ENCODE measurements at regions not wholly inside any gene's neighbourhood (a gene's known extent, or its start where the extent isn't known, plus 50 kb on each side); places are given as distances from the start of the nearest gene placed in this dataset.
"Not testable (repeated sequence)": the region's sequence is repeated elsewhere in the genome, so short reads cannot be mapped to it uniquely, and the experiment has no call there.

DNA sequence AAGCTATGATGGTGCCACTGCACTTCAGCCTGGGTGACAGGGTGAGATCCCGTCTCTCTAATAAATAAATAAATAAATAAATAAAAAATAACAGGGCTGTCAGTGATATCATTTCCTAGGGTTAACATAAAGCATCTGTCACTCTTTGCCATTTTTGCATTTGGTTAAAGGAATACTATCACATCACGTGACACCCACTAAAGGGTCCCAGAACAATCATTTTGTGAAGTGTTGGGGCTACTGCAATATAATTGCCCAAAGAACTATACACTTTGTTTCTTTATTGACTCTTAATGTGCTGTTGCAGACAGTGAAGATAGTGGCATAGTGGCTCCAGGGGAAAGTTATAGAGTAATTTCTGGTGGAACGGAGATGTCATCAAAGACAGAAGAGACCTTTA, 176.5 kb upstream of the MMS22L start:
- no peak for DNase-seq

DNA sequence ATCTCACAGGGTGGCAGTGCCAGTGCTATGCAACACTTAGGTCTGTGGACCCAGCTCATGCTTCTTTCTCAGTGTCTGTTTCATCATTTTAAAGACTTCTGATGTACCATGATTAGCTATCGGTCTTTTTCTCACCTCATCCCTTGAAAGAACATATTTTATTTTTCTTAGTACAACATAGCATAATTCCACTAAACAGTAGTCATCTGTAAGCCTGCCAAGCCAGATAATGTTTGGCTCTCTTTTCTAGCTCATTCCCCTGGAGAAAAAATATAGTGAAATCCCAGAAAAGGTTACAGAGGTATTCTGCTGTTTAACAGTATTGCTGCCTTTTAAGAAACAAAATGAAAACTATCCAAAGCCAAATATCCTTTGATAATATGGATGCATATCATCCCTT, 177.0 kb upstream of the MMS22L start:
- DNase-seq = no peak

DNA sequence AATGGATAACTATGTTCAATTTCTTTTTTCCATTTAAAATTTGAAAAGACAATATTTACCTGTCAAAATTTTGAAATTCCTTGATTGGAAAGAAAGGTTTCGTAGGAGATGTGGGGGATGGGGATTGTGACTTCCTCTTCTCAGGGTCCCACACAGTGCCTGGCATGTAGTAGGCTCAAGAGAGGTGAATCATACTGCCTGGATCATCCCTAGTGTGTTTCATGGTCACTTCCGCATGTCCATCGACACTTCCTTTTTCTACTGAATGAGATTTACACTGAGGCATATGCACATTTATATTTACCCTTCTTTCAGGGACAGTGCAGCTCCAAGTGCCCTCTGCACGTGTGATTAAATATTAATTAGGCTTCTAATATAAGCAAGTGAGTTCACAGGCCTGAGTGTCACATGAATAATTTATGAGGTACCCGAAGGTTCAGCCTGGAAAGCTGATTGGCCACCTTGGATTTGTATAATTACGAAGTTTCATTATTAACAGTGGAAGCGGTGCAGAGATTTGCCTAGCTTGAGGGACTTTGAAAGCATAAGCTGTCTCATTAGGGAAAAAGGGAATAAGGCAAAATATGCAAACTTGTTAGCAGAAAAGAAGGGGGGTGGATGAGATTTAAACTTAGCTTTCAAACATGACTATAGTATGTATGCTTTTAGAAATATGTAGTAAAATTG, 177.5 kb upstream of the MMS22L start:
- no peak for DNase-seq

DNA sequence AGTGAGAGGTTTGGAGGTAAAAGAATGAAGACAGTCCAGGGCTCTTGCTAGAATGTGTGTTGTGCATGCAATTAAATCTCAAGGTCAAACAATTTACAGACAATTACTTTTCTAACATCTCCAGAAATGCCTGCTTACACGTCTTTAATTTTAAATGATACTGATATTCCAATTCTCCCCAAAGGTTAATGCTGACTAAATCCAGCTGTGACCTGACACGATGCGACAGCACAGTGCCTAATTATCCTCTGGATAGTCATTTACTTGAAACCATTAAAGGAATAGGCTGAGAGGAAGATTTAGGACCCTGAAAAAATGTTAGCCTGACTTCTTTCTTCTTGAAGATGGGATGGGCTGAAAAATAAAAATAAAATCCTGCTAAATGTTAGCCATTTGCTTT, 178.2 kb upstream of the MMS22L start:
- no peak for DNase-seq

DNA sequence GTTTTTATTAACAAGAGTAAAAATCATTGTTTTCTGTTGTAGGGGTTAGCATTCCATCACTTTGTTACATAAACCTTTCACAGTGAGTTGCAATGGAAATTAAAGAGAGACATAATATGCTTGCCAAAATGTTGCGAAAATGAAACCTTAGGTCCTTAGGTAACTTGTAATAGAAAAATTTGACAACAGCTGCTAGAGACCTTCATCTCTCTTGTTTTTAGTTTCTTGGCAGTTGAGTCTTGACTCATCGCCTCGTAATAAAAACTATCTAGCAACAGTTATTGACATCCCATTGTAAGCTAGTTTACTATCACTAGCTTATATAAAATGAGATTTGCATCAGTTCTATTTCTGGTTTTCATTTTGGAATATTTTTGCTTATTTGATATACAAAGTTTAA, 179.0 kb upstream of the MMS22L start:
- DNase-seq = no peak

- no peak for DNase-seq
These were observed 180.1 kb upstream of the MMS22L start for GRCh38 chr6:97462938-97463598.

GRCh38 chr6:97465877-97466561, 183.0 kb upstream of the MMS22L start:
- DNase-seq = no peak

GRCh38 chr6:97468981-97469380, 186.0 kb upstream of the MMS22L start:
- DNase-seq = no peak

DNA sequence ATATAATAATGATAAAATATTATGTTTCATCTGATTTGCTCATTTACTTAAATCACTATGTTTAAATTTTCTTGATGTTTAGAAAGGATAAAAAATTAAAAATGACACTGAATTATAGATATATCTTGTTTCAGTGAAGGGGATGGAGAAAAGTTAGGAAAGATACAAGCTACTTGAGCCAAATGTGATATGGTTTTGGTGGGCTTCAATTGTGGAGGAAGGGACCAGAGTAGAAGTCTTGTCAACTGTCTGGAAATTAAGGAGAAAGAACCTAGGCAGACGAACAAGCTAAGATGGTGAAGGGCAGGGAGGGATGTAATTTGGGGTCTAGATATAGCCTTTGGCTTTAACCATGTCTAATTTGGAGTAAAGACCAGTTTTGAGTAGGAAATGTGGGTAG, 186.4 kb upstream of the MMS22L start:
- no peak for DNase-seq

GRCh38 chr6:97470322-97470721, 187.3 kb upstream of the MMS22L start:
- no peak for DNase-seq

- DNase-seq = no peak
These were observed 191.0 kb upstream of the MMS22L start for GRCh38 chr6:97473979-97474378.

DNA sequence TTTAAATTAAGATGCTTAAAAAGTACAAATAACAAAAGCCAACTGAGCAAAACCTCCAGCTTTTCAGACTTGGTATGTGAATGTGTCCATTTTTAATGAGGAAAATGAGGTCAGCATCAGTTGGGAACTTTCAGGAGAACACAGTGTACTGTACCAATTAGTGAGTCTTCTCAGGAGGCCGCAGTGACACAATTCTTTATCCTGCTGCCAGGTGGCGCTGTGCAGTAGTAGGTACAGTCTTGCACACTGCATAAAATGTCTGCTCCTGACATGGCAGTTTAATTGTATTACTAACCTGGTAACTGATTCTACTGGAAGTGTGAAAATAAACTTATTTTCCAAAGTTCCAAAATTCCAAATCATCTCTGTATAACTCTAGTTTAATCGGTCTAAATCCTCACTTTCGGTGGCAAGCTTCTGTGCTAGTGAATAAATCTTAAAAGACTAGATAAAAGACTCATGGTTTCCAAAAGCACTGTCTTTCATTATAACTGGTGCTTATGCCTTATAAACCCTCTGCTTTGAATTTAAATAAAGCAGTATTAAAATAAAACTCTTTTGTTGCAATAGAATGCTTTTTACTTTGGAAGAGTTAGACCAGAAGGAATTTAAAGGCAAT, 214.8 kb upstream of the MMS22L start:
- DNase-seq = peak; percentile 51

DNA sequence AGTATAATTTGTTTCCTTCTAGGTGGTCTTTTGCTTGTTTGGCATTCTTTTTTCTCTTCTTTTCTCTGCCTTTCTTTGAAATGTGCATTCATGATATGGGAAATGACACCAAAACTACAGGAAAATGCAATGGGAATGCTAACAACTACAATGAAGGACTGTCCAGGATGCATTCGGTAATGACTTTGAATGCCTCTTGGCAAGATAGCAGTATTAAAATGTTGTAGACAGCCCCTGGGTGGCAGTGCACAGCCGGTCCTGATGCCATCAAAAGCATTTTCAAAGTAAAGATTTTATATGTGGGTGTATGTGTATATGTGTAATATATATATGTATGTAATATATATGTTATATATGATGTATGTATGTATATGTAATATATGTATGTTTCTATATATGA, 218.8 kb upstream of the MMS22L start:
- DNase-seq = no peak

DNA sequence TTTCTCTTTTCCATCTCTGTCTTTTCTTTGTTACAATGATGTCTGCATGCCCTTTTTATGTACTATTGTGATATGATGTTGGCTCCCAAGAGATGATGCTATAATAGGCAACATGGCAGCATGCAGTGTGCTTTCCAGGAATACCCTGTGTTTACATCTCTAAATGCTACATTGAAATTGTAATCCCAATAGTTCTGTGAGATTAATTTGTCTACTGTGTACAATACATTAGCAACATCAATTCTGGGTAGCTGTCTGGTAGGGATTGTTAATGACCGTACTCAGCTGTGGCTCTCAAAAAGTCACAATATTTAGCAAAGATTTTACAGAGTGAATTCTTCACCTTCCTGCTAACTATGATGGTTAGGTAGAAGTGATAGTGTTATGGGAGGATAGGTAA, 225.6 kb upstream of the MMS22L start:
- no peak for DNase-seq

- DNase-seq = not testable (repeated sequence)
These were observed 230.2 kb upstream of the MMS22L start for GRCh38 chr6:97513260-97513659.

GRCh38 chr6:97524811-97525210, 241.8 kb upstream of the MMS22L start:
- no peak for DNase-seq

GRCh38 chr6:97535800-97536199, 252.8 kb upstream of the MMS22L start:
- DNase-seq = no peak

DNA sequence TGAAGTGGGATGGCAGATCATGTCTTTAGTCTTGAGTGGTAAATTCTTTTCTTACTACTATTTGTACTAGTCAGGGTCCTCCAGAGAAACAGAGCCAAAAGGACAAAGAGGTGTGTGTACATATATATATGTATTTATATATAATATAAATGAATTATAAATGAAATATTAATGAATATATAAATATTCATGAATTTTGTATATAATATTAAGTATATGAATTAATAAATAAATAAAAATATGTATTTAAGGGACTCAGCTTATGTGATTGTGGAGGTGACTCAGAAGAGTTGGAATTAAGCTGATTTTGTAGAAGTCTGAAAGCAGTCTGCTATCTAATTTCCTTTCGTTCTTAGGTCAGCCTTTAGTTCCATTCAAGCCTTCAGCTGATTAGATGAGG, 265.3 kb upstream of the MMS22L start:
- no peak for DNase-seq

DNA sequence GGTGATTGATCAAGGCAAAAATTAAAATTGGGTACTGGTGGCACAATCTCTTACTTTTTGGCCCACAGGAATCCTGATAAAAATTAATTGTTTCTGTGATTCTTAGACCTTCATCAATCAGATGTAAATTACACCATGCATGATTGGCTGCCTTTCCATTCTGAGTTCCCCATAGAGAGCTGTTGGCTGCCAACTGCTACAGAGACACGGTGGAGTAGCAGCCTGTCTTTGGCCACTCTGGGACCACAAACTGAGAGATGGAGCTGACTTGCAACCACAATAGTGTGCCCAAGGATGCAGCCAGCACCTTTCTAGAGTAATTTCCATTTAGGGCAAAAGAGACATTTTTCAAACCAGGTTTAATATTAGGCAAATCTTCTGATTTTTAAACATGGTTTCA, 274.3 kb upstream of the MMS22L start:
- DNase-seq = no peak

GRCh38 chr6:97563529-97563928, 280.5 kb upstream of the MMS22L start:
- DNase-seq = no peak

GRCh38 chr6:97572943-97573342, 289.9 kb upstream of the MMS22L start:
- no peak for DNase-seq

DNA sequence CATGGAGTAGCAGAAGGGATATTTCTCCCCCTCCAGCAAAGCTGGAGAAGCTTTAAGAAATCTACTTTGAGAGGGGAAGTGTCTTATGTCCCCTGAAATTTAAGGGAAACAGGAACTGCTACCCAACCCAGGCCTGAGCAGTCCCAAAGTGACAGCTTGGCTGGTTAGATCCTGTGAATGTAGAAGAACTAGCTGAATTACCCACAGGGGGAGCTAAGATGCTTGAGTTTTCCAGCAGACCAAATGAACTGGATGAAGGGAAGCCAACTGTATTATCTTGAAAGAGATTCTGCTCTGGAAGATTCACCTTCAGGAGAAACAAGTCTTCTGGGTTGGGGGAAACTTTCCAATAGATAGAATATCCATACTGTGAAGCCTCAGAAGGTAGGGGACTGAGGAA, 303.3 kb upstream of the MMS22L start:
- no peak for DNase-seq

GRCh38 chr6:97591955-97592354, 308.9 kb upstream of the MMS22L start:
- no peak for DNase-seq

DNA sequence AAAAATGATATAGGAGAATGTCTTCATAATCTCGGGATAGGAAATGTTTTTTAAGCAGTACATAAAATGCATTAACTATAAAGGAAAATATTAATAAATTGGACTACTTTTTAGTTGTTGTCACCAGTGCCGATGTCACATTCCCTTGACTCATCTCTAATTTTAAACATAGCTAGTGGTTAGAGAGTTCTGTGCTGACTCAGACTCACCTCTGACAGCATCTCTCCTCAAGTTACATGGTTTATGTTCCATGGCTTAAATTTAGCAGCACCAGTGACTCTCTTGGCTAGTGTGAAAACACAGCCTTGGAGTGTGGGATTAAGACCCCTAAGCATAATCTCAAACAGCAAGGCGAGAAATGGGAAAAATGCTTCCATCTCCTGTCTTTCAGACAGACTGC, 311.8 kb upstream of the MMS22L start:
- no peak for DNase-seq
